Stomach (tissue), 8 donors: ENCODE measurements at regions not wholly inside any gene's neighbourhood (a gene's known extent, or its start where the extent isn't known, plus 50 kb on each side); places are given as distances from the start of the nearest gene placed in this dataset.

Experiments
- DNase-seq, 2 donors: peaks; one replicate each; pipeline versions ENCODE4 v3.0.0 to v3.0.0-alpha.2; 2013 to 2019
- H3K27ac ChIP-seq, 5 donors: fragments of 200-600 bp in 4 of 5; sonication (generic) in 4 of 5; one replicate each; pipeline ENCODE4 v1.5.1; 2013 to 2019; ENCODE audit warnings: mild to moderate bottlenecking in 1 of 5, moderate library complexity in 1 of 5
- H3K27me3 ChIP-seq, 3 donors: fragments of 200-600 bp; sonication (generic); one replicate each; pipeline ENCODE4 v1.5.1; 2017 to 2019; ENCODE audit warnings: mixed run types in 1 of 3
- H3K36me3 ChIP-seq, 4 donors: fragments of 200-600 bp; sonication (generic); 1 replicate in 3 of 4; 2 replicates in 1 of 4; pipeline ENCODE4 v1.5.1; 2016 to 2019
- H3K4me1 ChIP-seq, 4 donors: fragments of 200-600 bp; sonication (generic); one replicate each; pipeline ENCODE4 v1.5.1; 2016 to 2019
- H3K4me3 ChIP-seq, 4 donors: fragments of 200-600 bp; sonication (generic) in 3 of 4; one replicate each; pipeline ENCODE4 v1.5.1; 2016 to 2019; ENCODE audit warnings: mild to moderate bottlenecking in 1 of 4
- H3K9me3 ChIP-seq, 4 donors: fragments of 200-600 bp; sonication (generic); one replicate each; pipeline ENCODE4 v1.5.1; 2016 to 2019
- CTCF ChIP-seq, 7 experiments: fragments of 450-650 bp in 4 of 7; fragments of 200-600 bp in 3 of 7; sonication (generic) in 3 of 7; IDR thresholded peaks; one replicate each; pipeline ENCODE4 v1.5.1; 2016 to 2019; ENCODE audit warnings: antibody characterized with exemption in 7 of 7, control low read depth in 2 of 7, mild to moderate bottlenecking in 1 of 7
- EP300 ChIP-seq: sonication (generic); formaldehyde crosslinking; IDR thresholded peaks from one replicate; pipeline ENCODE4 v1.6.1; 2017; ENCODE audit warnings: antibody characterized with exemption
- POLR2A ChIP-seq, 4 donors: fragments of 450-650 bp; IDR thresholded peaks; one replicate each; pipeline ENCODE4 v1.6.1; 2016; ENCODE audit warnings: antibody characterized with exemption in 4 of 4, control low read depth in 2 of 4, mild to moderate bottlenecking in 1 of 4, moderate library complexity in 1 of 4
- POLR2AphosphoS5 ChIP-seq, 3 donors: sonication (generic); formaldehyde crosslinking; IDR thresholded peaks; one replicate each; pipeline ENCODE4 v1.6.1; 2016; ENCODE audit warnings: antibody characterized with exemption in 3 of 3
- WGBS, 5 donors: extraction: QIAGEN DNeasy Blood & Tissue Kit in 3 of 5; methylation state at CpG; one replicate each; pipeline versions ENCODE4 v1.1.5 to v1.1.7; 2013 to 2018; 5-methylcytosine and 5-hydroxymethylcytosine counted together
- intact Hi-C: fragments of 100-400 bp; cut with DNase I; formaldehyde crosslinking; loops from one replicate; pipeline ENCODE4 v1.15.1; 2023; ENCODE audit warnings: low total_unique reads
- donor health status: healthy with polysubstance abuse.
- donor health status: Bipolar disorder and iron deficiency.
- donor health status: healthy.

DNA sequence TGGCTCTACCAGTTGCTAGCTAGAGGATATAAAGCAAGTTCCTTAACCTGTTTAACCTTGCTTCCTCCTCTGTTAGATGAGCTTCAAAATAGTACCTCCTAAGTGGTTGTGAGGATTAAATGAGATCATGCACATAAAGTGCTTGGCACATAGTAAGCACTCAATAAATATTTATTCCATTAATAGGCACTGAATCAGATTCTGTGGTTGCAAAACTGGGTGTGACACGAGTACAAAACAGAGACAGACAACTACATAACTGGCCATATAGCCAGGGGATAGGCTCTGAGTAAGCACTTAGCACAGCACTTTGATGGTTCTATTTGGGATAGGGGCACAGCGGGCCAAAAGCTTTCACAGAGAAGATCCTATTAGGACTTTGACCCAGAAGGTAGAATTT lies 150.3 kb downstream of the RELL1 start:
- H3K4me3 ChIP-seq = no peak overlapping the region
- TF ChIP-seq POLR2AphosphoS5 (IDR thresholded peaks at IDR 0.05) (no peak), EP300 (no peak), POLR2A (IDR thresholded peaks at IDR 0.05) (no peak), CTCF (IDR thresholded peaks at IDR 0.05) (no peak)
- no peak for DNase-seq
- H3K9me3 ChIP-seq = no peaks in the 10 kb centered on the region
- H3K36me3 ChIP-seq = no peaks in the 10 kb centered on the region
- H3K27me3 ChIP-seq = no peaks in the 10 kb centered on the region
- no peak overlapping the region for H3K27ac ChIP-seq
- WGBS, 5 donors = 70 to 82% (median 74%) methylated on average over 2 of the region's 2 CpGs
- intact Hi-C loops = no loop called here
- H3K4me1 ChIP-seq = peaks cover 0 to 8% (median 6%) of the 10 kb centered on the region in 4 donors

- H3K36me3 ChIP-seq = no peaks in the 10 kb centered on the region
- peaks cover 0 to 8% (median 6%) of the 10 kb centered on the region in 4 donors for H3K4me1 ChIP-seq
- peak in 1 of 2 donors; percentile 69 for DNase-seq
- no peak overlapping the region for H3K4me3 ChIP-seq
- no peaks in the 10 kb centered on the region for H3K27me3 ChIP-seq
- H3K27ac ChIP-seq = peak overlapping the region in 3 of 5 donors; percentile 11 to 69 (median 27)
- intact Hi-C loops = no loop called here
- no peaks in the 10 kb centered on the region for H3K9me3 ChIP-seq
- 31 to 57% (median 46%) methylated on average over 6 of the region's 6 CpGs for WGBS, 5 donors
- TF ChIP-seq POLR2AphosphoS5 (IDR thresholded peaks at IDR 0.05) = no peak
Observed at GRCh38 chr4:37533286-37534033, 152.7 kb downstream of the RELL1 start.

DNA sequence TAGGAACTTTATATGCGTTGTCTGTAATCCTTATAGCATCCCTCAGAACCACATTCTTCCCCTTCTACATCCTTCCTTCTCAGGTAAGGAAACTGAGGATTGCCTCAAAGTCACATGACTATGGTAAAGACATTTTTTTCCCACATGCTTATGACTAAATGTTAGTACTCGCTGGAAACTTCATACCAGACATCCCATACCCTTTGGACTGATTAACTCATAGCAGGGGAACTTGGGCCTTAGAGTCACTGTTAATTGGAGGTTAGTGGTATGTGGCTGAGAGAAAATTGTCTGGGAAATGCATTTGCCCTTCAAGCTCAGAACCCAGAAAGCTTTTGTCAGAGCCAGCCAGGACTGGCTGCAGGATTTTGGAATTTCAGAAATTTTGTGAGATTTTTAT lies 155.0 kb downstream of the RELL1 start:
- no peaks in the 10 kb centered on the region for H3K36me3 ChIP-seq
- intact Hi-C loops = no loop called here
- peaks cover 0 to 8% (median 6%) of the 10 kb centered on the region in 4 donors for H3K4me1 ChIP-seq
- H3K4me3 ChIP-seq = no peak overlapping the region
- WGBS, 5 donors = 87 to 93% (median 90%) methylated on average over 2 of the region's 2 CpGs
- TF ChIP-seq CTCF (IDR thresholded peaks at IDR 0.05) (no peak), POLR2A (IDR thresholded peaks at IDR 0.05) (no peak)
- H3K27me3 ChIP-seq = no peaks in the 10 kb centered on the region
- H3K27ac ChIP-seq = no peak overlapping the region
- H3K9me3 ChIP-seq = no peaks in the 10 kb centered on the region
- no peak for DNase-seq

GRCh38 chr4:37530451-37530850 lies 155.7 kb downstream of the RELL1 start:
- Histone ChIP-seq H3K9me3 (no peaks in the 10 kb centered on the region), H3K27me3 (no peaks in the 10 kb centered on the region), H3K4me1 (peaks cover 0 to 8% (median 6%) of the 10 kb centered on the region in 4 donors), H3K27ac (no peak overlapping the region), H3K36me3 (no peaks in the 10 kb centered on the region), H3K4me3 (no peak overlapping the region)
- no peak for TF ChIP-seq POLR2A (IDR thresholded peaks at IDR 0.05)
- WGBS, 5 donors = 88 to 96% (median 90%) methylated on average over 9 of the region's 9 CpGs
- intact Hi-C loops = no loop called here
- no peak for DNase-seq

- peak; percentile 59 to 64 for DNase-seq
- no peaks in the 10 kb centered on the region for H3K9me3 ChIP-seq
- H3K27me3 ChIP-seq = no peaks in the 10 kb centered on the region
- TF ChIP-seq CTCF (IDR thresholded peaks at IDR 0.05) (peak in 1 of 7 experiments; percentile 33), POLR2AphosphoS5 (IDR thresholded peaks at IDR 0.05) (peak in 1 of 3 donors; percentile 56), POLR2A (IDR thresholded peaks at IDR 0.05) (no peak), EP300 (no peak)
- 44 to 57% (median 48%) methylated on average over 6 of the region's 6 CpGs for whole genome bisulfite sequencing, 5 donors
- no peaks in the 10 kb centered on the region for H3K36me3 ChIP-seq
- intact Hi-C loops = no loop called here
- peak overlapping the region in 1 of 5 donors; percentile 47 for H3K27ac ChIP-seq
- no peak overlapping the region for H3K4me3 ChIP-seq
- no peaks in the 10 kb centered on the region for H3K4me1 ChIP-seq
Observed at GRCh38 chr4:37528166-37528885, 157.8 kb downstream of the RELL1 start.
